ENCODE measurements at regions not wholly inside any gene's neighbourhood (a gene's known extent, or its start where the extent isn't known, plus 50 kb on each side); places are given as distances from the start of the nearest gene placed in this dataset.

GRCh38 chr13:73908809-73909208, 225.4 kb downstream of the KLF12 start:
- Mint-ChIP-seq H3K4me1 (ENCODE audit: low read depth) (peaks cover 6% of the 10 kb centered on the region), H3K9me3 (no peaks in the 10 kb centered on the region), H3K4me3 (no peak overlapping the region), H3K27ac (no peak overlapping the region), H3K27me3 (ENCODE audit: low read depth) (no peaks in the 10 kb centered on the region), H3K36me3 (ENCODE audit: low read depth) (no peaks in the 10 kb centered on the region)

GRCh38 chr13:73904625-73905024, 229.6 kb downstream of the KLF12 start:
- no peak overlapping the region for H3K4me3 Mint-ChIP-seq
- H3K27me3 Mint-ChIP-seq (ENCODE audit: low read depth) = no peaks in the 10 kb centered on the region
- no peak overlapping the region for H3K27ac Mint-ChIP-seq
- H3K4me1 Mint-ChIP-seq (ENCODE audit: low read depth) = no peaks in the 10 kb centered on the region
- no peaks in the 10 kb centered on the region for H3K9me3 Mint-ChIP-seq
- H3K36me3 Mint-ChIP-seq (ENCODE audit: low read depth) = no peaks in the 10 kb centered on the region

GRCh38 chr13:73903561-73903960, 230.6 kb downstream of the KLF12 start:
- Mint-ChIP-seq H3K4me1 (ENCODE audit: low read depth) (no peaks in the 10 kb centered on the region), H3K9me3 (no peaks in the 10 kb centered on the region), H3K36me3 (ENCODE audit: low read depth) (no peaks in the 10 kb centered on the region), H3K27me3 (ENCODE audit: low read depth) (no peaks in the 10 kb centered on the region), H3K4me3 (no peak overlapping the region), H3K27ac (no peak overlapping the region)

GRCh38 chr13:73902847-73903246, 231.4 kb downstream of the KLF12 start:
- no peak overlapping the region for H3K4me3 Mint-ChIP-seq
- no peaks in the 10 kb centered on the region for H3K9me3 Mint-ChIP-seq
- H3K4me1 Mint-ChIP-seq (ENCODE audit: low read depth) = no peaks in the 10 kb centered on the region
- H3K27me3 Mint-ChIP-seq (ENCODE audit: low read depth) = no peaks in the 10 kb centered on the region
- H3K27ac Mint-ChIP-seq = no peak overlapping the region
- H3K36me3 Mint-ChIP-seq (ENCODE audit: low read depth) = no peaks in the 10 kb centered on the region

GRCh38 chr13:73902296-73902695, 231.9 kb downstream of the KLF12 start:
- Mint-ChIP-seq H3K4me3 (no peak overlapping the region), H3K36me3 (ENCODE audit: low read depth) (no peaks in the 10 kb centered on the region), H3K9me3 (no peaks in the 10 kb centered on the region), H3K27me3 (ENCODE audit: low read depth) (no peaks in the 10 kb centered on the region), H3K27ac (no peak overlapping the region), H3K4me1 (ENCODE audit: low read depth) (no peaks in the 10 kb centered on the region)

GRCh38 chr13:73901324-73902068, 232.7 kb downstream of the KLF12 start:
- Mint-ChIP-seq H3K4me3 (no peak overlapping the region), H3K9me3 (no peaks in the 10 kb centered on the region), H3K27me3 (ENCODE audit: low read depth) (no peaks in the 10 kb centered on the region), H3K36me3 (ENCODE audit: low read depth) (no peaks in the 10 kb centered on the region), H3K27ac (no peak overlapping the region), H3K4me1 (ENCODE audit: low read depth) (no peaks in the 10 kb centered on the region)

GRCh38 chr13:73900591-73900990, 233.6 kb downstream of the KLF12 start:
- H3K27ac Mint-ChIP-seq = no peak overlapping the region
- H3K9me3 Mint-ChIP-seq = no peaks in the 10 kb centered on the region
- H3K4me1 Mint-ChIP-seq (ENCODE audit: low read depth) = no peaks in the 10 kb centered on the region
- no peaks in the 10 kb centered on the region for H3K27me3 Mint-ChIP-seq (ENCODE audit: low read depth)
- H3K4me3 Mint-ChIP-seq = no peak overlapping the region
- H3K36me3 Mint-ChIP-seq (ENCODE audit: low read depth) = no peaks in the 10 kb centered on the region

GRCh38 chr13:73898899-73899298, 235.3 kb downstream of the KLF12 start:
- peaks cover 4% of the 10 kb centered on the region for H3K4me1 Mint-ChIP-seq (ENCODE audit: low read depth)

GRCh38 chr13:73898276-73898675, 235.9 kb downstream of the KLF12 start:
- Mint-ChIP-seq H3K27ac (no peak overlapping the region), H3K36me3 (ENCODE audit: low read depth) (no peaks in the 10 kb centered on the region), H3K27me3 (ENCODE audit: low read depth) (no peaks in the 10 kb centered on the region)

More at GRCh38 chr13:73898899-73899298, 235.3 kb downstream of the KLF12 start:
- no peak overlapping the region for H3K27ac Mint-ChIP-seq
- no peaks in the 10 kb centered on the region for H3K27me3 Mint-ChIP-seq (ENCODE audit: low read depth)
- no peak overlapping the region for H3K4me3 Mint-ChIP-seq
- H3K9me3 Mint-ChIP-seq = no peaks in the 10 kb centered on the region
- H3K36me3 Mint-ChIP-seq (ENCODE audit: low read depth) = no peaks in the 10 kb centered on the region

GRCh38 chr13:73894995-73895571, 239.1 kb downstream of the KLF12 start:
- H3K4me1 Mint-ChIP-seq (ENCODE audit: low read depth) = peaks cover 8% of the 10 kb centered on the region
- H3K4me3 Mint-ChIP-seq = no peak overlapping the region
- H3K27ac Mint-ChIP-seq = no peak overlapping the region
- H3K9me3 Mint-ChIP-seq = no peaks in the 10 kb centered on the region
- H3K36me3 Mint-ChIP-seq (ENCODE audit: low read depth) = no peaks in the 10 kb centered on the region
- no peaks in the 10 kb centered on the region for H3K27me3 Mint-ChIP-seq (ENCODE audit: low read depth)

More at GRCh38 chr13:73898276-73898675, 235.9 kb downstream of the KLF12 start:
- H3K4me3 Mint-ChIP-seq = no peak overlapping the region
- H3K9me3 Mint-ChIP-seq = no peaks in the 10 kb centered on the region
- peaks cover 4% of the 10 kb centered on the region for H3K4me1 Mint-ChIP-seq (ENCODE audit: low read depth)

- Mint-ChIP-seq H3K36me3 (ENCODE audit: low read depth) (no peaks in the 10 kb centered on the region), H3K4me3 (no peak overlapping the region), H3K27ac (no peak overlapping the region), H3K4me1 (ENCODE audit: low read depth) (peaks cover 8% of the 10 kb centered on the region), H3K9me3 (no peaks in the 10 kb centered on the region), H3K27me3 (ENCODE audit: low read depth) (no peaks in the 10 kb centered on the region)
Measured at GRCh38 chr13:73893833-73894232, 240.4 kb downstream of the KLF12 start.

- no peaks in the 10 kb centered on the region for H3K27me3 Mint-ChIP-seq (ENCODE audit: low read depth)
- H3K4me1 Mint-ChIP-seq (ENCODE audit: low read depth) = peaks cover 8% of the 10 kb centered on the region
- no peak overlapping the region for H3K27ac Mint-ChIP-seq
- no peaks in the 10 kb centered on the region for H3K9me3 Mint-ChIP-seq
- H3K36me3 Mint-ChIP-seq (ENCODE audit: low read depth) = no peaks in the 10 kb centered on the region
- no peak overlapping the region for H3K4me3 Mint-ChIP-seq
Measured at GRCh38 chr13:73891805-73892204, 242.4 kb downstream of the KLF12 start.

GRCh38 chr13:73883162-73883561, 251.0 kb downstream of the KLF12 start:
- Mint-ChIP-seq H3K4me1 (ENCODE audit: low read depth) (peaks cover 6% of the 10 kb centered on the region), H3K4me3 (no peak overlapping the region), H3K9me3 (no peaks in the 10 kb centered on the region), H3K36me3 (ENCODE audit: low read depth) (peaks cover 7% of the 10 kb centered on the region), H3K27ac (no peak overlapping the region), H3K27me3 (ENCODE audit: low read depth) (no peaks in the 10 kb centered on the region)

- H3K4me3 Mint-ChIP-seq = no peak overlapping the region
- H3K27me3 Mint-ChIP-seq (ENCODE audit: low read depth) = no peaks in the 10 kb centered on the region
- peaks cover 6% of the 10 kb centered on the region for H3K4me1 Mint-ChIP-seq (ENCODE audit: low read depth)
- H3K9me3 Mint-ChIP-seq = no peaks in the 10 kb centered on the region
- no peak overlapping the region for H3K27ac Mint-ChIP-seq
- peaks cover 7% of the 10 kb centered on the region for H3K36me3 Mint-ChIP-seq (ENCODE audit: low read depth)
Measured at GRCh38 chr13:73880365-73880764, 253.8 kb downstream of the KLF12 start.

GRCh38 chr13:73879346-73880015, 254.7 kb downstream of the KLF12 start:
- peaks cover 3% of the 10 kb centered on the region for H3K36me3 Mint-ChIP-seq (ENCODE audit: low read depth)
- no peaks in the 10 kb centered on the region for H3K9me3 Mint-ChIP-seq
- peaks cover 6% of the 10 kb centered on the region for H3K4me1 Mint-ChIP-seq (ENCODE audit: low read depth)
- H3K4me3 Mint-ChIP-seq = no peak overlapping the region
- H3K27ac Mint-ChIP-seq = no peak overlapping the region
- H3K27me3 Mint-ChIP-seq (ENCODE audit: low read depth) = no peaks in the 10 kb centered on the region

Measured in T-helper 1 cell treated with Interleukin-12 subunit alpha and Interleukin-12 subunit beta and Interleukin-4 antibody, amounts not matched to agents 30 μg/mL and 1 μg/mL, for 36 hours (primary cell).